H9 (cell line): ENCODE measurements at regions not wholly inside any gene's neighbourhood (a gene's known extent, or its start where the extent isn't known, plus 50 kb on each side); places are given as distances from the start of the nearest gene placed in this dataset.

Experiments used
- DNase-seq: peaks from one replicate; pipeline ENCODE4 v3.0.0-alpha.2; 2017
- H2AFZ ChIP-seq: one replicate; pipeline ENCODE4 v1.6.1; 2013; ENCODE audit warnings: mild to moderate bottlenecking, low read length, control low read depth, moderate library complexity
- H2AK5ac ChIP-seq: 2 replicates; pipeline ENCODE4 v1.6.1; 2013; ENCODE audit warnings: low read length, control low read depth, mixed read lengths; ENCODE audit not compliant: insufficient read length
- H2BK120ac ChIP-seq: one replicate; pipeline ENCODE4 v1.6.1; 2013; ENCODE audit warnings: low read depth, mild to moderate bottlenecking, low read length, control low read depth, inconsistent platforms; ENCODE audit not compliant: poor library complexity, severe bottlenecking
- H2BK12ac ChIP-seq: 2 replicates; pipeline ENCODE4 v1.6.1; 2013; ENCODE audit warnings: low read length, control low read depth, mixed read lengths, low read depth; ENCODE audit not compliant: insufficient read length
- H2BK15ac ChIP-seq: 2 replicates; pipeline ENCODE4 v1.6.1; 2013; ENCODE audit warnings: low read depth, low read length, control low read depth
- H2BK20ac ChIP-seq: one replicate; pipeline ENCODE4 v1.6.1; 2013; ENCODE audit warnings: low read depth, mild to moderate bottlenecking, low read length, control low read depth, inconsistent platforms; ENCODE audit not compliant: poor library complexity, severe bottlenecking
- H2BK5ac ChIP-seq: 2 replicates; pipeline ENCODE4 v1.6.1; 2013; ENCODE audit warnings: low read length, control low read depth, mixed read lengths; ENCODE audit not compliant: insufficient read length
- H3K14ac ChIP-seq: 2 replicates; pipeline ENCODE4 v1.6.1; 2013; ENCODE audit warnings: low read length, control low read depth; ENCODE audit not compliant: insufficient read depth
- H3K18ac ChIP-seq: 2 replicates; pipeline ENCODE4 v1.6.1; 2013; ENCODE audit warnings: low read depth, mild to moderate bottlenecking, mixed read lengths, low read length, control low read depth; ENCODE audit not compliant: insufficient read length
- H3K23ac ChIP-seq: 2 replicates; pipeline ENCODE4 v1.6.1; 2013; ENCODE audit warnings: low read length, control low read depth, mixed read lengths, low read depth; ENCODE audit not compliant: insufficient read length
- H3K23me2 ChIP-seq: 2 replicates; pipeline ENCODE4 v1.6.1; 2013; ENCODE audit warnings: low read depth, mild to moderate bottlenecking, mixed read lengths, low read length, control low read depth; ENCODE audit not compliant: insufficient read length, poor library complexity, severe bottlenecking
- H3K27ac ChIP-seq: 2 replicates; pipeline ENCODE4 v1.5.1; 2013; ENCODE audit warnings: low read length, control low read depth, mixed read lengths, low read depth; ENCODE audit not compliant: insufficient read length
- H3K27me3 ChIP-seq: 2 replicates; pipeline ENCODE4 v1.6.1; 2013; ENCODE audit warnings: low read length, control low read depth, inconsistent platforms; ENCODE audit not compliant: insufficient read depth
- H3K4ac ChIP-seq: 2 replicates; pipeline ENCODE4 v1.6.1; 2013; ENCODE audit warnings: low read depth, mild to moderate bottlenecking, control low read depth, inconsistent platforms, low read length, moderate library complexity
- H3K4me1 ChIP-seq: 2 replicates; pipeline ENCODE4 v1.6.1; 2013; ENCODE audit warnings: low read length, control low read depth, inconsistent platforms; ENCODE audit not compliant: insufficient read depth
- H3K4me2 ChIP-seq: 2 replicates; pipeline ENCODE4 v1.6.1; 2013; ENCODE audit warnings: low read length, control low read depth, mixed read lengths; ENCODE audit not compliant: insufficient read length, insufficient read depth
- H3K56ac ChIP-seq: 2 replicates; pipeline ENCODE4 v1.6.1; 2013; ENCODE audit warnings: low read depth, mild to moderate bottlenecking, mixed read lengths, low read length, control low read depth; ENCODE audit not compliant: insufficient read length
- H3K79me1 ChIP-seq: 2 replicates; pipeline ENCODE4 v1.6.1; 2013; ENCODE audit warnings: low read depth, mild to moderate bottlenecking, moderate library complexity, low read length, control low read depth, inconsistent platforms; ENCODE audit not compliant: insufficient read depth, poor library complexity, severe bottlenecking
- H3K79me2 ChIP-seq: 2 replicates; pipeline ENCODE4 v1.6.1; 2013; ENCODE audit warnings: low read length, control low read depth, inconsistent platforms; ENCODE audit not compliant: insufficient read depth
- H3K9ac ChIP-seq: 2 replicates; pipeline ENCODE4 v1.6.1; 2013; ENCODE audit warnings: low read length, control low read depth, mixed read lengths; ENCODE audit not compliant: insufficient read length; ENCODE audit errors: extremely low read depth
- H3K9me3 ChIP-seq: one replicate; pipeline ENCODE4 v1.6.1; 2013; ENCODE audit warnings: low read depth, low read length, inconsistent platforms; ENCODE audit not compliant: control insufficient read depth
- H3T11ph ChIP-seq: one replicate; pipeline ENCODE4 v1.6.1; 2013; ENCODE audit warnings: mild to moderate bottlenecking, low read length, control low read depth, inconsistent platforms
- H4K20me1 ChIP-seq: one replicate; pipeline ENCODE4 v1.6.1; 2013; ENCODE audit not compliant: control insufficient read depth, insufficient read length, insufficient read depth
- H4K5ac ChIP-seq: 2 replicates; pipeline ENCODE4 v1.6.1; 2013; ENCODE audit warnings: low read depth, mild to moderate bottlenecking, mixed read lengths, low read length, control low read depth; ENCODE audit not compliant: insufficient read length
- H4K8ac ChIP-seq: replicated peaks from 2 replicates; pipeline ENCODE4 v1.6.1; 2013; ENCODE audit warnings: low read length, control low read depth, mixed read lengths, low read depth; ENCODE audit not compliant: insufficient read length
- H4K91ac ChIP-seq: 2 replicates; pipeline ENCODE4 v1.6.1; 2013; ENCODE audit warnings: low read depth, mild to moderate bottlenecking, moderate library complexity, mixed read lengths, low read length, control low read depth; ENCODE audit not compliant: insufficient read length
- H3K27ac Mint-ChIP-seq, 3 experiments: 2 replicates in 2 of 3; 3 replicates in 1 of 3; pipeline ENCODE4 v1.8.0; 2020 to 2021; ENCODE audit warnings: mixed read lengths in 3 of 3, mild to moderate bottlenecking in 1 of 3, moderate library complexity in 1 of 3
- H3K27me3 Mint-ChIP-seq: 2 replicates; pipeline ENCODE4 v1.8.0; 2021; ENCODE audit warnings: low read depth, mild to moderate bottlenecking, moderate library complexity, mixed read lengths
- H3K36me3 Mint-ChIP-seq, 3 experiments: 2 replicates in 2 of 3; 3 replicates in 1 of 3; pipeline ENCODE4 v1.8.0; 2020 to 2021; ENCODE audit warnings: low read depth in 3 of 3, mixed read lengths in 3 of 3; ENCODE audit not compliant: insufficient read depth in 1 of 3
- H3K4me1 Mint-ChIP-seq, 2 experiments: 2 replicates each; pipeline ENCODE4 v1.8.0; 2020; ENCODE audit warnings: mixed read lengths in 2 of 2
- H3K4me3 Mint-ChIP-seq, 2 experiments: 2 replicates in 1 of 2; 3 replicates in 1 of 2; pipeline ENCODE4 v1.8.0; 2020 to 2021; ENCODE audit warnings: mild to moderate bottlenecking in 2 of 2, mixed read lengths in 2 of 2, moderate library complexity in 1 of 2
- H3K9me3 Mint-ChIP-seq, 2 experiments: 2 replicates in 1 of 2; 3 replicates in 1 of 2; pipeline ENCODE4 v1.8.0; 2020; ENCODE audit warnings: mild to moderate bottlenecking in 2 of 2, mixed read lengths in 2 of 2, moderate library complexity in 1 of 2
- CTCF ChIP-seq: fragments of 200-600 bp; sonication (generic); conservative IDR thresholded peaks from 3 replicates; pipeline ENCODE4 v1.8.0; 2021; ENCODE audit warnings: antibody characterized with exemption, mild to moderate bottlenecking

DNA sequence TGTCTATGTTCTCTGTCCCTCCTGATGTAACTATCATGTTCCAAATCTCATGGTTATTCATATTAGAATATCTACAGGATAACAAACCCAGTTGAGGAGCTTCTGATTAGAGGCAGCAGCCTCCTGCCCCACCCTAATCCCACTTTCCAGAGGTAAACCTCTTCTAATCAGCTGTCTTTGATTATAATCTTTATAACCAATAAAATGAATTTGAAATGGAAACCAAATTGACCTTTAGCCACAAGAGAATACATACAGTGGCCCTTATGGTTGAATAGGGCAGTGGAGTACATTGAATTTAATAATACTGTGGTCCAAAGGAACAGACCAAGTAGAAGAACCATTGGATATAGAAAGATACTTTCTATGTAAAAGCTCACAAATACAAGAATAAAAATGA, 281.3 kb upstream of the UMPS start:
- no peak overlapping the region for H3K4me2 ChIP-seq
- H3K27ac ChIP-seq = no peak overlapping the region
- DNase-seq = no peak
- no peak overlapping the region for H3K4ac ChIP-seq
- no peak for TF ChIP-seq CTCF
- H3K27me3 ChIP-seq = no peaks in the 10 kb centered on the region
- no peak overlapping the region for H2AK5ac ChIP-seq
- no peaks in the 10 kb centered on the region for H3K79me1 ChIP-seq
- H2BK5ac ChIP-seq = no peak overlapping the region
- H3K9me3 ChIP-seq = no peaks in the 10 kb centered on the region
- no peaks in the 10 kb centered on the region for H4K20me1 ChIP-seq
- no peak overlapping the region for H4K5ac ChIP-seq
- no peak overlapping the region for H3K27ac Mint-ChIP-seq
- no peak overlapping the region for H2BK15ac ChIP-seq
- no peaks in the 10 kb centered on the region for H3K9me3 Mint-ChIP-seq
- no peak overlapping the region for H4K91ac ChIP-seq
- no peaks in the 10 kb centered on the region for H3K36me3 Mint-ChIP-seq
- no peaks in the 10 kb centered on the region for H3K79me2 ChIP-seq
- no peak overlapping the region for H3T11ph ChIP-seq
- no peak overlapping the region for H3K9ac ChIP-seq
- H2BK20ac ChIP-seq = no peak overlapping the region
- H3K23ac ChIP-seq = no peak overlapping the region
- no peak overlapping the region for H2BK120ac ChIP-seq
- H3K4me3 Mint-ChIP-seq = no peak overlapping the region
- no peaks in the 10 kb centered on the region for H3K27me3 Mint-ChIP-seq
- no peak overlapping the region for H3K56ac ChIP-seq
- H2BK12ac ChIP-seq = no peak overlapping the region
- no peak overlapping the region for H4K8ac ChIP-seq
- no peak overlapping the region for H2AFZ ChIP-seq
- H3K18ac ChIP-seq = no peak overlapping the region
- H3K4me1 ChIP-seq = no peaks in the 10 kb centered on the region
- H3K4me1 Mint-ChIP-seq = peaks cover 6 to 9% of the 10 kb centered on the region in 2 experiments; a peak in 2 of 4 replicates
- H3K14ac ChIP-seq = no peak overlapping the region
- no peaks in the 10 kb centered on the region for H3K23me2 ChIP-seq
